HG03135 (cell line): ENCODE measurements at regions not wholly inside any gene's neighbourhood (a gene's known extent, or its start where the extent isn't known, plus 50 kb on each side); places are given as distances from the start of the nearest gene placed in this dataset.

Experiments
- ATAC-seq: cut with Tn5 transposase; IDR thresholded peaks from one replicate; pipeline ENCODE4 v1.9.1; 2021; ENCODE audit warnings: mild to moderate bottlenecking, moderate library complexity; ENCODE audit not compliant: unreplicated experiment

DNA sequence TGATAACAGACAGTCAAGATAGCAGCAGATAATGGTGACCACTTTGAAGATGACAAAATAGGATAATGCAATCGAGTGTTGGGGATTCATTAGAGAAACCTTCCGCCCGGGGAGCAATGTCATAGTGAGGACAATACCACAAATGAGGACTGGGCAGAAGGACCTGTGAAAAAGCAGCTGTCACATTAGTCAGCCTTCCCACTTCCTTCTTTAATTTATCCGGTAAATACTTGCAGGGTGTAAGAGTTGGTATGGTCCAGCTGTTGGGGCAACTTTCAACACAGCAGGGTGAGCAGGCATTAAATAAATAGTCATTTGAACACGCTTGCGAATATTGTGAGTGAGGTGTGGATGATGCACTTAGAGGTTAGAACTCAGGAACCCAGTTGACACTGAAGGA, 132.5 kb upstream of the KIRREL3 start:
- no peak for ATAC-seq

DNA sequence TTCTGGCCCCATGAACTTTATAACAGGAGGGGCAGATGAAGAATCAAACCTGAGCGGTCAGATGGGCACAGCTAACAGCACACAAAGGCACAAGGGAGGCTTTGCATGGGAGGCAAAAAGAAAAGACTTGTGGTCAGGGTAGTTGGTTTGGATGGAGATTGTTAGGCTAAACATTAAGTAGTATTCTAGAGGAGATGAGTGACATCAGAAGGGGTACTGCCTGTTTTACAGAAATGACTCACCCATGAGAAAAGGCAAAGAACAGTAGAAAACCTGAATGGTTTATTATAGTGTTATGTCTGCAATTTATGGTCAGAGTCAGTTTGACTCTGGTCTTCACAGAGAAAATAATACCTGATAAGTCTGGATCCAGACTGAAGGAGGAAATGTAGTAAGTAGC, 129.8 kb upstream of the KIRREL3 start:
- ATAC-seq, result peak; percentile 50

DNA sequence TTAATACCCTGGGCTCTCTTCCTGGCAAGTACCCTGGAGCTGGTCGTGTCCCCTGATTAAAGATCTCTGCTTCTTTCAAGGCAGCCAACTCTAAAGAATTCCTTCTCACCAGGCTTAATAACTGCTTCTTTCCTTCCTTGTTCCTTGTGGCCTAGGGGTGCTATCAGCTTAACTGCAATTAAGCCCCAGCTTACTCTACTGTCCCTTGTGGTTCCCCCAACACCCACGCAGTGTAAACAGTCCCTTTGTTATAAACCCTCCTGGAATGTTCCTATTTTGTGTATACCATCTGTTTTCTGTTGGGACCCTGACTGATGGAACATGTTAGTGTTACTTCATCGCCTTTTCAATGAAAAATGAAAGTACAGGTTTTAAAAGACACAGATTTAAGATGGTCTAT, 126.4 kb upstream of the KIRREL3 start:
- no peak for ATAC-seq

DNA sequence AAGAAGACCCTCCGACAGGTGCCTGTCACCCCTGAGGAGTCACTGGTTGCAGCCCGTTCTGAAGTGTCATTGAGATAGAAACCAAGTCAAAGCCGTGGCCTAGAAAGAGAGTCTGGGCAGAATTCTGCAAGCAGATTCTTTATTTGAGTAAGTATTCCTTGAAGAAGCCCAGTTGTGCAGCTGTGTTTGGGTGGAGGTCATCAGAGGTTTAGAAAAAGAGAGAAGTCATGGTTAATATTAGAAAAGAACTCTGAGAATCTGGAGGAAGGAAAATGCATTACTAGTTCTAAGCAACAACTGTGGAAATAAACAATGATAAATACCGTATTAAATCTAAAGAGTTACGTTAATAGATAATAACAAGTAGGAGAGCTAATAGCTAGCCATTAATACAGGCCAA, 118.8 kb upstream of the KIRREL3 start:
- no peak for ATAC-seq

DNA sequence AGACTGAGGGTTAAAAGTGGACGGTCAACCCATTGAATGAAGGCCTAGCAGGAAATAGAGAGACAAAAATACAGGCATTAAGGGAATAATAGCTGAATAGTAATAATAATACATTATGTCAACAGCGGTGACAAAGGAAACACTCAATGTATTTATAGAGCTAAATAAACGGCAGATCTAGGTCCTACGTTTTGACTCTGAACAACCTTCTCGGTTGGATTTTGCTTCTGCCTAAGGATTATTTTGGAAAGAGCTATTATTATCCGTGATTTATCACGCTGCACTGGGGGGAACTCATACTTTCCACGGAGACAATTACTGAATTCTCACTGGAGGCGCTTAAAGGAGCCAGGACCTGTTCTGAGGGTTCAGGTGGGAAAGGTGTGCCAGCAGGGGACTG, 118.2 kb upstream of the KIRREL3 start:
- no peak for ATAC-seq

DNA sequence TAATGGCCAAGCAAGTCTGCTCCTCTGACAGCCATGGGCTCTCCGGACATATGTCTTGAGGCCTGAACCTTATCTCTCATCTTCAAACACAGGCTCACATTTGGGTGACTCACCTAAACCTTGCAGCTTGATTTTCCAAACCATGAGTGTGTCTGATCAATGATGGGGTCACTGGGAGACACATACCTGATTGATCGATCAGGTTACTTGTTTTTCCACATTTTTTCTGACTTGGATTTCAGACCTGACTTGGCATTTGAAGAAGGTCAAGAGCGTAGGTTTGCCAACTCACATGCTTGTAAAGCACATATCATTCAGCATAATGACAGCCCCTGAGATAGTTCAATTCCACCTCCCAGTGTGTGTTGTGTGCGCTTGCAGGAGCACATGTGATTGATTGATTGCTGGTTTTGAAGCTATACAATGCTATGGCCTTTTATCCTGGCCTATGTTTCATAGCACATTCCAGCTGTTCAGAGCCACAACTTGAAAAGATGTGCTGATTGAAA, 116.7 kb upstream of the KIRREL3 start:
- ATAC-seq, result no peak

DNA sequence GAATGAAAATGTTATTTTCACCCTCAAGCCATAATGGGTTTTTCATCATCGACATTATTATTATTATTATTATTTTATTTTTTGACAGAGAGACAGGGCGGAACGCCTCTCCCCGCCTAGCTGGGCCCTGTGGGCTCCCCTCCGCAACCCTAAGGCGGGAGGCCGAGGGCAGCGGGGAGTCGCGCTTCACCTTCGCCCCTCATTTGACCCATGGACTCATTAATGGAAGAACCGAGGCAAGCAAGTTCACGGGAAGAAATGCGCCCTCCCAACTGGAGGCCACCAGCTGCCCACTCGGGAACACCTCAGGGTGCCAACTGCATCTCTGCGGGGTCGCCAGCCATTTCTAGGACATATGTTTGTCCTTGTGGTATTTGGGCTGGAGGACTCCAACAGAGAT, 115.3 kb upstream of the KIRREL3 start:
- no peak for ATAC-seq

DNA sequence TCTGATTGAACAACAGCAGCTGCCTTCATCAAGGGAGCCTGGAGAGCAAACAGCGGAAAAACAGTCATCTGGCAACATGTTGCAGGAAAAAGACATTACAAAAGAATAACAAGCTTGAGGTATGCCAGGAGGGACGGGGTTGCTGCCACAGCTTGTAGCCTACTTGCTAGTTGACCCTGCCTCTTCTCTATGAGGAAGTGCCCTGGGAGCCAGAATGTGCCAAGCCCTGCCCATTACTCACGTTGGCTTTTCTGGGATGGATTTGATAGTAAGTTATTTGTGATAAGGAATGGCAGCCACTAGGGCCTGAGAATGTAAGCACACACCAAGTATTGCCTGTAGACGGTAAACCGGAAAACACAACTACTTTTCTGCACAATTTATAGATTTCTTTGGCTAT, 113.5 kb upstream of the KIRREL3 start:
- ATAC-seq, result no peak

DNA sequence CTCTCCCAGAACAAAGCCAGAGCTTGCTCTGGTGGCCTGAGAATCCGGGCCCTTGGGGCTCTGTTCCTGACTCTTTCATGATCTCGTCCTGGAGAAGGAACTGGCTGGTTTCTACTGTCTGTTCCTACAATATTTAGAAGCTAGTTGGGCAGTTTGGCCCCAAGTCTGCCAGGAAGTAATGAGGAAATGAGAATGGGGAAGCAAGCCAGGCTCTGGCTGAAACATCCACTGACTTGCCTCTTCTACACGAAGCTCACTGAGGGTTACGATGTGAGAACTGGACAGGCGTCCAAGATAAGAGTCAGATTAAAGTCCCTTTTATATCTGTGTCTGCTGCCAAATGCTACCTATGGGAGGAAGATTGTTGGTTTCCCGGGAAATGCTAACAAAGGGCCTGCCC, 110.0 kb upstream of the KIRREL3 start:
- no peak for ATAC-seq

DNA sequence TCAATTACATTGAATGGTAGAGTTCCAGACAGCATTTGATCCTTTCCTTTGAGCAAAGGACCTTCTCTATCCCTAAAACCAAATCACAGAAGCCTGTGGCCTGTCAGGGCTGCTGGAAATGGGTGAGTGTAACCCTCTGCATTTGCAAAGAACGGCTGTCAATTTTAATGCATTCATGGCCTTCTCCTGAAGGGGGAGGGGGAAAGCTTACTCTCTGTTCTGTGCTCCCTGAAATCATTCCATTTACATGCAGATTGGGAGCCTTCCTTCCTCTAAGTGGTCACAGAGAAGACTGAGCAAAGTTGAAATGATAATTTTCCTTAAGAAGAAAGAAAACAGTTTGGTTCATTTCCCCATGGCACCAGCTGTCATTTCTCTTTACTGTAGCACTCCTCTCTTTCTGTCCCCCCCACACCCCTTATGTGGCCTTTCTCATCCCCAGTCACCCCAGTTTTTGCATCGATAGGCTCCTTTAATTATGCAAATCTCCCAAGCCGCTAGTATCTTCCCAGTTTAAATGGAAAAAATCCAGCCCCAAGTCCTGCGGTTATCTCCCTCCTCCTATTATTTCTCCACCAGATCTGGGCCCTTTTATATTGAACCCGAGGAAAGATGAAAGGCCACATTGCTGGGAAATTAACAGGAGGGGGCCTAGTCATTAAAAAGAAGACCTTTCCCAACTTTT, 109.4 kb upstream of the KIRREL3 start:
- no peak for ATAC-seq

DNA sequence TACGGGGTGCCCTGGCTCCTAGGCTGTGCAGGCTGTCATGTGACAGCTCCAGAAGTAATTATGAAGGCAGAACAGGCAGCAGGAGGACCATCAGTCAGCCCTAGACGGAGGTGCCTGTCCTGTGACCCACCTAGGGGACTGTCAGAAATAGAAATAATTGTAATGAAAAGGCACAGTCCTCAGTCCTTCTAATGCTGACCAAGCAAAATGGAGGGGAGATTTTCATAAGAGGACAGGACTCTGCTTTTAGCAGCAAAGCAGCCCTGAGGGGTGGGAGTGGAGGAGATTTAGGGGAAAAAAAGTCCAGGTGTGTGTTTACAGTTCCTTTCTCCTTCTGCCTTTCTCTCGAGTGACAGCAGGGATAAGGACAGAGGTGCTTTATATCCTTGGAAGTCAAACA, 108.3 kb upstream of the KIRREL3 start:
- ATAC-seq, result no peak

DNA sequence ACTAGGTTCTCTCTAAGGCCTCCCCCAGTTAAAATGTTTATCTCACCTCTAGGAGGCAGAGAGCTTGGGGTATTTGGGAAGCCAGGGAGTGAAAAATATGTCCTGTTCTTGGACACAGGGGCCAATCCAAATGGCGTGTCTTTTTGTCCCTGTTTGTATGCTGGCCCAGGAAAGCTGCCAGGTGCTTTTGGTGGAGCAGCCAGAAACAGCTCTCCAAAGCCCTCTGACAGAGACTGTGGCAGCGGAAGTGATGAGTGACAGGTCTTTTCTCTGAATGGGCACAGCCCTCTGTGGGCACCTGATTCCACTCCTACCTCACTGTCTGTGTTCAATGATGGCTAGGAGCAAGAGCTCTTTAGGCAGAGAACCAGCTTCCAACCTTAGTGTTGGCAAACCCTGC, 106.4 kb upstream of the KIRREL3 start:
- no peak for ATAC-seq

DNA sequence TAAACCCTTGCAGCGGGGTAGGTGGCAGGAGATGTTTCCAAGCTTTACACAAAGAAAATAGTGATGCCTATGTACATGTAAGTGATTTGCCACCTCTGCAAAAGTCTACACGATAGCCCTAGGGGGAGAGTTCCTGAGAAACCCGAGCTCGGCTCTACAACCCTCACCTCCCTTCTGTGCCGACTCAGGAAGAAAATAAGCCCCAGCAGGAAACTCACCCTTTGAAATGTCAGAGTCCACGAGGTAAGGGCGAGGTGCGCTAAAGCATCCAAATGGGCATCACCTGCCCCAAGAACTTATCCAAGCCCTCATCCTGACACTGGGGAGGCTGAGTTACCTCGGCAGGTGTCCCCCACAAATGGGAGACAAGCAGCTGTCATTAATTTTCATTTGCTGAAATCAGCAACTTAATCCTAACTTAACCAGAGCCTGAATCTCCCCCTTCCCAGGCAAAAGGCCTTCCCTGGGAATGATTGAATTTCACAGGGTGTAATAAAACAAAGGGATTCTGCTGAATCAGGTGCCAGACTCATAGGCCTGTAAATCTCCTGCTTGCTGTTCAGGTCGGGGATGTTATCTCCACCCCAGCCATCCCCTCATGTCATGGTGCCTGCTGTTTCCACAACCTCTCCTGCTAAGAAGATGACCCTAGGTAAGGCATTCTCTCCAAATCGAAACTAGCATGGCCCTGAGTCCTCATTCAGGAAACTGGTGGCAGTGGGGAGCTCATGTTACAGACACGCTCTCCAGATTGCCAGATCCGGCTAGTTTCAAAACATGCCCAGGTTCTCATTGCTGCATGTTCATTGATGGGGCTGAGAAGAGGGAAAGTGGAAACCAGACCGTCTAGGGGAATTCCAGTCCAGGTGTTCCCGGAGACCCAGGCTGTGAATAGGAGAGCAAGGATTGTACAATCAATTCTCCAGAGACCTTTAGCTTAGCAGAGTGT, 105.3 kb upstream of the KIRREL3 start:
- no peak for ATAC-seq

DNA sequence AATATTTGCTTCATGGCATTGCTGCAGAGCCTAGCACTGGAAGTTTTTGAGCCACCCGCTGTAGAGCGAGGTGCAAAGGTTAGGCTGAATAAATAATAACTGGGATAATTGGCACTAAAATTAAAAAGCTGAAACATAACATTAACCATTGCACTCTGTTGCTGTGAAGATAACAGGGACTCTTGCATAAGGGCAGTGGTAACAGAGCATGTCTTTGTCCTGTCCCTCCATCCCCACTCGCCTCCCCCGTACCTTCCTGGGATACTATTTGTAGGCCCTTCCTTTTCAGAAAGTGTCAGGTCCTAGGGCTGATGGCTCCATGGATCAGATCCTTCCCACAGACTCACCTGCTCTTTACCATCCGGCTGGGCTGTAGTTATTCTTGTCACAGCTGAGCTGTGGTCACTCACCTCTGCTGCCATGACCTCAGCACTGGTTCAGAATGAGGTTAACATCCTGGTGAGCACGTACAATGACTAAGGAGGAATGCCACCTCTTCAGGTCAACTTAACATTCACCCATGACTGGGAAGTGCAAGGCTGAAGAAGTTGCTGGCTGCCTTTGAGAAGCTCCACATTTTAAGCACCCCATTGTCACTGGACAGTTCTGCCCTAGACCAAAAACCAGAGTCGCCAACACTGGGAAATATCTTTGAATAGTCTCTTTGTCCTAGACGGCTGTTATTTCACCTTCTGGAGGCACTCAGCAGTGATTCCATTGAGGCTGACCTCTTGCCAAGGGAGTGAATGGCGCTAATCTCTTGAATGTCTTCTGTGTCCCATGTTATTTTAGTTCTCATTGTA, 103.2 kb upstream of the KIRREL3 start:
- no peak for ATAC-seq

DNA sequence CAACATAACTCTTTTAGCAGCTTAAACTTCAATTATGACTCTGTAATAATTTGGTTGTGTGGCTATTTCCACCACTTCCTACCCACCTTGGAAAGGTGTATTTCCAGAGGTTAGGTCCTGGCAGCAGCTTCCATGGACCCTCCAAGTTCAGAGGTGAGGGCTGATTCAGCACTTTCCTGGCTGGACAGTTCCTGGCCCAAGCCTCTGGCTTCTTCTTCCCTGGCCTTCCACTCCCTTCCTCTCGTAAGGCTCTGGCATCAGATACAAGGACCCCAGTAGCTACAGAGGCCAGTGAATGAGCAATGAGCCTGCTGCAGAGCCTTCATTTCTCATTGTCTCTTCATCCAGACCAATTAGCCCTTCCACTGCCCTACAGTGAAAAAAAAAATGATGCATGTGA, 98.1 kb upstream of the KIRREL3 start:
- no peak for ATAC-seq

DNA sequence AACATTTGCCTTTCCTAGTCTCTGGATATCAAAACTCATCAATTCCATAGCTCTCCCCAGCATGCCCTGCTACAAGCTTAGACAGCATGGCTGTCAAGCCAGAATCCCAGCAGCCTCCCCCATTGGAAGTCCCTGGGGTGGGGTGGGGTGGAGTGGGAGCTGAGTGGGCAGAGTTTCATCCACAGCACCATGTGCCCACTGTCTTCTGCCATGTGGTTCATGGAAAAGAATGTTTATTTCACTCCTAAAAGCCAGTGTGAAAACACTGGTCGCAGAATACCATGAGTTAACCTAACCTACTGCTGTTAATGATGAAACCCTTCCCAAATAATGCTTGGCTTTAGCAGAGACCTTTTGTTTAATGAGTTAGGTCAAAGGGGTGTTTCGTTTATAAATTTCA, 80.2 kb upstream of the KIRREL3 start:
- no peak for ATAC-seq

DNA sequence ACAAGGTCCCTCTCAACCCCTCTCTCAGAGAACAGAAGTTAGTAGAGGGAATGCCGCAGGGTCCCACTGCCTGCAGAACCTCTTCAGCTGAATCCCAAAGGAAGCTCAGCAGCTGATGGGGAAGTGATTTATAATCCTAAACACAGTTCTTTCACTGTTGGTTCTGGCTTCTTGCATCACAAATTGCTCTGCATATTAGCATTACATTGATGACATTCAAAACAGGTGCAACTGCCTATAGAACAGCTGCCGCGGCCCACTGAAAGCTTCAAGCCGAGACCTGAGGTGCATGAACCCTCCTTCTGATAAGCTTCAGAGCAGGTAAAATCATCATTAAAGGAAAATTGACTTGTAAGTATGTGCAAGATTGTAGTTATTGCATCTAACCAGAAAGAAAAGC, 75.2 kb upstream of the KIRREL3 start:
- no peak for ATAC-seq

DNA sequence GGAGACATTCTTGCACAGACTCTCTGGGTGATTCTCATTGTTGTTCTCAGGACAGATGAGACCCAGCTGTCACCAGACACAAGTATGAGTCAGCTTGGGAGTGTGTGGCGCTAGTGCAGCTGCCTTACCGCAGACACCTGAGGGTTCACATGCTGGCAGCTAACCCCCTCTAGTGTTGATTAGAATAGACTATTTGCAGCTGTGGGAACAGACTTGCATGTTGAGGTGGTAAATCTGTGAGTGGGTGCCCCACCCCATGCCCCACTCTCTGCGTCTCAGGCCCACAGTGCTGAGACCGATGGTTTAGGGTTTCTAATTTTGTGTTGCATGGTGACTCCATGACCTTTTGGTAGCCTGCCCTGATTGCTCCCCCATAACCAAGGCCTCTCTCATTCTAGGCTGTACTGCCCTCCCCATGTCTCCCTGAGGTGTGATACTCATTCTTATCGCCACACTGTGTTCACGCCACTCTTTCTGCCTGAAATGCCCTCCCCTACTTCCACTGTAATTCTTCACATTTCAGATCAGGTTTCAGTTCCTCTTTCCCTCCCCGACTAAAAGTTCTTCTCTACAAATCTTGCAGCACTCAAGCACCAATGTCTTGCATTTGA, 73.7 kb upstream of the KIRREL3 start:
- peak; percentile 88 for ATAC-seq

DNA sequence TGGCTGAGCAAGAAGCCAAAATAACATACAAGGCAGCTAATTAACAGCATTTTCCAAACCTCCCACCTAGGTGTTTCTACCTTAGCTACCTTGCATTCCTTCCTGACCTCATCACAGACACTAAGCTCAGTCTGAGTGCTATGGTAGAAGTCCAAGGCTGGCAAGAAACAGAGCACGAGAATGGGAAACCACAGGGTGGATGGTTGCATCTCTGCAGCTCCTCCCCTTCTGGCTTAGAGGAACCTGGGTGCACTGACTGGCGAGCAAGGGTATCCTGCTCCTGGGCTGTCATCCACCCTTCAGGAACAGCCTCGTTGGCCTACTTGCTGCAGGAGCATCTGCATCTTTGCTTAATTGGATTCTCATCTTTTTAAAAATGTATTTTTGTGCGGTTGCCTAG, 73.1 kb upstream of the KIRREL3 start:
- ATAC-seq, result no peak

DNA sequence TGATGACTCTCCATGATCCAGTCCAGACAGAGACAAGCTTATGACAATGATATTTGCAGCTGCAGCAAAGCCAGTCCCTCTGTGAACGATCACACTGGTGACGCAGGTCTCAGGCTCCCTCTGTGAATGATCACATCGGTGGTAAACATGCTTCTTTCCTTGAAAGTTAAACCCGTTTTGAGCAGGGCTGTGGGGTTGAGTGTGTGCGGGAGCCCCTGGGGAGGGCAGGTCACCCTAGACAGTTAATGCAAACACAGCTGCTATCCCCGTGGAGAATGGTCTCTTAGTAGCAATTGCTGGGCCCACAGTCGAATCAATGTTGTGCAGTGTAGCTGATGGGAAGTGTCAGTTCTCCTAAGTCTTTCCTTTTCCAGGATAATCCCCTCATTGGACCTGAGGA, 71.0 kb upstream of the KIRREL3 start:
- ATAC-seq, result no peak

DNA sequence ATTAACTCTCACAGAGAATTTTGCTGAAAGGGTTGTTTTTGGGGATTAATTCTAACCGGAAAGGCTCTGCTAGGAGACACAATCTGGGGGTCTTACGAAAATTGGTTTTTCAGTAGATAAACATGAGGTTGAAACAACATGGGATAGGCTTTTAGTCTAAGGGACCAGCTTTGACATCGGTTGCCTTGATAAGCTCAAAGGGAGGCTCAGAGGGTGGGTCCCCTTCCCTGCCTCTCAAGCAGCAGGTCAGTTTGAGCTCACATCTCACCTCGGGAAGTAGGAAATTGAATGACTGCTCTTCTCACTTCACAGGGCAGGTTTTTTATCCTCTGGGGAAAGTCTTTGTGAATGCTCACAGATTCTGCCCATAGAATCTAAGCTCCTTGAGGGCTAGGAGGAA, 70.2 kb upstream of the KIRREL3 start:
- ATAC-seq, result no peak
